Activated B cell treated with CpG ODN at 0.5 μM for 24 hours (primary cell): ENCODE measurements at regions not wholly inside any gene's neighbourhood (a gene's known extent, or its start where the extent isn't known, plus 50 kb on each side); places are given as distances from the start of the nearest gene placed in this dataset.

Experiments used
- ATAC-seq: fragments of 200-7000 bp; cut with Tn5 transposase; one replicate; pipeline ENCODE4 v1.10.0; 2021; ENCODE audit warnings: low read depth, mild to moderate bottlenecking, moderate library complexity
- CTCF ChIA-PET: fragments of 350-600 bp; sonication (Branson Sonifier 250); formaldehyde crosslinking; loops from one replicate; lab custom pipeline; 2021; ENCODE audit warnings: antibody characterized with exemption; lab: Charles Lee
- POLR2A ChIA-PET: fragments of 350-600 bp; sonication (Branson Sonifier 250); formaldehyde crosslinking; loops from one replicate; lab custom pipeline; 2021; ENCODE audit warnings: antibody characterized with exemption; lab: Charles Lee
- DNase-seq: peaks from one replicate; pipeline ENCODE4 v3.0.0; 2022
- H3K27ac Mint-ChIP-seq: one replicate; pipeline ENCODE4 v1.8.0; 2020; ENCODE audit warnings: mixed read lengths
- H3K27me3 Mint-ChIP-seq: one replicate; pipeline ENCODE4 v1.8.0; 2021; ENCODE audit warnings: mixed read lengths
- H3K36me3 Mint-ChIP-seq: one replicate; pipeline ENCODE4 v1.8.0; 2021; ENCODE audit warnings: low read depth, mixed read lengths
- H3K4me1 Mint-ChIP-seq: one replicate; pipeline ENCODE4 v1.8.0; 2021; ENCODE audit warnings: mixed read lengths
- H3K4me3 Mint-ChIP-seq: one replicate; pipeline ENCODE4 v1.8.0; 2020; ENCODE audit warnings: mild to moderate bottlenecking, mixed read lengths
- H3K9me3 Mint-ChIP-seq: one replicate; pipeline ENCODE4 v1.8.0; 2020; ENCODE audit warnings: mixed read lengths
- CTCF ChIP-seq: fragments of 200-600 bp; IDR thresholded peaks from one replicate; pipeline ENCODE4 v1.8.0; 2022; ENCODE audit warnings: antibody characterized with exemption, mild to moderate bottlenecking
- intact Hi-C: fragments of 100-400 bp; cut with micrococcal nuclease; formaldehyde crosslinking; loops from one replicate; pipeline ENCODE4 v1.15.1; 2024

- Mint-ChIP-seq H3K27ac (no peak overlapping the region), H3K36me3 (no peaks in the 10 kb centered on the region), H3K27me3 (no peaks in the 10 kb centered on the region), H3K4me1 (no peaks in the 10 kb centered on the region), H3K9me3 (no peaks in the 10 kb centered on the region), H3K4me3 (no peak overlapping the region)
- ChIA-PET POLR2A (no interaction called here), CTCF (no interaction called here)
- intact Hi-C loops, result no loop called here
- DNase-seq (no peak), ATAC-seq (no peak)
- TF ChIP-seq CTCF, result no peak
Measured at GRCh38 chr5:71961786-71962185, 145.5 kb upstream of the MAP1B start.

GRCh38 chr5:71969460-71969859 is 137.8 kb upstream of the MAP1B start:
- CTCF ChIA-PET, result no interaction called here
- intact Hi-C loops, result no loop called here

GRCh38 chr5:71971862-71972261 is 135.4 kb upstream of the MAP1B start:
- H3K36me3 Mint-ChIP-seq, result no peaks in the 10 kb centered on the region
- H3K4me1 Mint-ChIP-seq, result no peaks in the 10 kb centered on the region
- H3K27ac Mint-ChIP-seq, result no peak overlapping the region
- ChIA-PET POLR2A (no interaction called here), CTCF (no interaction called here)
- ATAC-seq (no peak), DNase-seq (no peak)
- intact Hi-C loops, result no loop called here
- no peak overlapping the region for H3K4me3 Mint-ChIP-seq
- no peak for TF ChIP-seq CTCF
- no peaks in the 10 kb centered on the region for H3K9me3 Mint-ChIP-seq
- H3K27me3 Mint-ChIP-seq, result peaks cover 2% of the 10 kb centered on the region

More at GRCh38 chr5:71969460-71969859, 137.8 kb upstream of the MAP1B start:
- Mint-ChIP-seq H3K9me3 (no peaks in the 10 kb centered on the region), H3K4me1 (no peaks in the 10 kb centered on the region), H3K4me3 (no peak overlapping the region), H3K27me3 (peaks cover 2% of the 10 kb centered on the region), H3K36me3 (no peaks in the 10 kb centered on the region), H3K27ac (no peak overlapping the region)
- ATAC-seq (no peak), DNase-seq (no peak)
- POLR2A ChIA-PET, result no interaction called here
- no peak for TF ChIP-seq CTCF

GRCh38 chr5:71972777-71973473 is 134.3 kb upstream of the MAP1B start:
- ATAC-seq (no peak), DNase-seq (no peak)
- no peak for TF ChIP-seq CTCF
- no peak overlapping the region for H3K4me3 Mint-ChIP-seq
- H3K27me3 Mint-ChIP-seq, result peaks cover 2% of the 10 kb centered on the region
- POLR2A ChIA-PET, result no interaction called here
- H3K36me3 Mint-ChIP-seq, result no peaks in the 10 kb centered on the region
- CTCF ChIA-PET, result no interaction called here
- no peaks in the 10 kb centered on the region for H3K4me1 Mint-ChIP-seq
- no peaks in the 10 kb centered on the region for H3K9me3 Mint-ChIP-seq
- H3K27ac Mint-ChIP-seq, result no peak overlapping the region
- intact Hi-C loops, result no loop called here

GRCh38 chr5:71973563-71973962 is 133.7 kb upstream of the MAP1B start:
- intact Hi-C loops, result no loop called here
- Mint-ChIP-seq H3K4me1 (no peaks in the 10 kb centered on the region), H3K36me3 (no peaks in the 10 kb centered on the region), H3K9me3 (no peaks in the 10 kb centered on the region), H3K4me3 (no peak overlapping the region), H3K27ac (no peak overlapping the region), H3K27me3 (peaks cover 2% of the 10 kb centered on the region)
- DNase-seq (no peak), ATAC-seq (no peak)
- ChIA-PET POLR2A (no interaction called here), CTCF (no interaction called here)
- TF ChIP-seq CTCF, result no peak
